ENCODE measurements at regions not wholly inside any gene's neighbourhood (a gene's known extent, or its start where the extent isn't known, plus 50 kb on each side); places are given as distances from the start of the nearest gene placed in this dataset.

DNA sequence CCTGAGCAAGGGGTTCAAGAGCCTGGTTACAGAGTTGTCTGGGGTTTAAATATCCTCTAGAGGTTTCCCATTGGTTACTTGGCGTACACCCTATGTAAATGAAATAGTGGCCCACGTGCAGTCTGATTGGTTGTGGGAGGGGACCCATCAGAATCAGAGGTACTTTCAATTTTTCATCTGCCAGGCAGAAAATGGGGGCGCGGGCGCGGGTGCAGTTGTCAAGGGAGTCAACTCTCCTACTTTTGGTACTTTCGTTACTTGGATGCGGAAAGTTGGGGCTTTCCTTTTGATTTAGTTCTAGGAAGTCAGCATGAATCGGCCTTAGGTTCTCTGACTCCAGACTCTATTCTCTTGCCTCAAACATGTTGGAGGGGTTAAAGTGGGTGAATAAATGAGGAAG is 83.2 kb downstream of the DNAJB9 start:
- in situ Hi-C loops (cut with MboI; ENCODE audit: low sequenced_read_pairs) (no loop called here), dilution Hi-C loops (cut with HindIII; ENCODE audit: low sequenced_read_pairs, unreplicated experiment) (no loop called here), intact Hi-C loops (cut with micrococcal nuclease) (no loop called here)
- H2AK5ac ChIP-seq (ENCODE audit: low read depth, low read length) = no peak overlapping the region
- H4K91ac ChIP-seq (ENCODE audit: insufficient read depth, low read depth, low read length) = no peak overlapping the region
- H3K9ac ChIP-seq (ENCODE audit: low read depth, low read length) = no peak overlapping the region
- no peak overlapping the region for H4K5ac ChIP-seq (ENCODE audit: low read depth, low read length)
- no peaks in the 10 kb centered on the region for H3K36me3 ChIP-seq (ENCODE audit: control insufficient read depth, insufficient read depth, low read length)
- no peak overlapping the region for H3K56ac ChIP-seq (ENCODE audit: extremely low read depth, insufficient read depth, low read length)
- H2BK20ac ChIP-seq (ENCODE audit: low read depth, low read length) = no peak overlapping the region
- DNase-seq (no peak), ATAC-seq (ENCODE audit: low read depth) (no peak)
- H2AK9ac ChIP-seq (replicated peaks; ENCODE audit: low read depth, low read length, poor library complexity) = no peak overlapping the region
- no peak overlapping the region for H2BK15ac ChIP-seq (ENCODE audit: low read depth, low read length)
- no peak overlapping the region for H3K18ac ChIP-seq (ENCODE audit: low read depth, low read length)
- H3K4me2 ChIP-seq (ENCODE audit: low read depth, low read length) = no peak overlapping the region
- no peak overlapping the region for H3K27ac ChIP-seq (ENCODE audit: insufficient read depth, low read length)
- no peaks in the 10 kb centered on the region for H4K20me1 ChIP-seq (ENCODE audit: insufficient read depth, low read length)
- no peak overlapping the region for H2BK120ac ChIP-seq (ENCODE audit: low read depth, low read length)
- no peaks in the 10 kb centered on the region for H3K4me1 ChIP-seq (ENCODE audit: control insufficient read depth, insufficient read depth, low read length)
- TF ChIP-seq USF2 (IDR thresholded peaks at IDR 0.05; ENCODE audit: low read depth, low read length) = no peak
- TF ChIP-seq, protein P1, sequence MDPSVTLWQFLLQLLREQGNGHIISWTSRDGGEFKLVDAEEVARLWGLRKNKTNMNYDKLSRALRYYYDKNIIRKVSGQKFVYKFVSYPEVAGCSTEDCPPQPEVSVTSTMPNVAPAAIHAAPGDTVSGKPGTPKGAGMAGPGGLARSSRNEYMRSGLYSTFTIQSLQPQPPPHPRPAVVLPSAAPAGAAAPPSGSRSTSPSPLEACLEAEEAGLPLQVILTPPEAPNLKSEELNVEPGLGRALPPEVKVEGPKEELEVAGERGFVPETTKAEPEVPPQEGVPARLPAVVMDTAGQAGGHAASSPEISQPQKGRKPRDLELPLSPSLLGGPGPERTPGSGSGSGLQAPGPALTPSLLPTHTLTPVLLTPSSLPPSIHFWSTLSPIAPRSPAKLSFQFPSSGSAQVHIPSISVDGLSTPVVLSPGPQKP (IDR thresholded peaks at IDR 0.05; ENCODE audit: borderline replicate concordance, low read depth, low read length) = no peak
- TF ChIP-seq FOS (IDR thresholded peaks at IDR 0.05; ENCODE audit: low read depth, low read length) = no peak
- no peak for TF ChIP-seq MAZ (IDR thresholded peaks at IDR 0.05; ENCODE audit: borderline replicate concordance, low read depth, low read length)
- TF ChIP-seq CHD1 (IDR thresholded peaks at IDR 0.05; ENCODE audit: low read depth, low read length) = no peak
- TF ChIP-seq NFE2L2 (IDR thresholded peaks at IDR 0.05; ENCODE audit: low read depth, low read length) = no peak
- TF ChIP-seq RAD21 (IDR thresholded peaks at IDR 0.05; ENCODE audit: low read length) = no peak
- TF ChIP-seq RCOR1 (IDR thresholded peaks at IDR 0.05; ENCODE audit: insufficient replicate concordance, low read length) = no peak
- TF ChIP-seq RFX5 (IDR thresholded peaks at IDR 0.05; ENCODE audit: low read depth, low read length) = no peak
- no peak for TF ChIP-seq CTCF (conservative IDR thresholded peaks at IDR 0.05; ENCODE audit: low read depth, low read length)
- TF ChIP-seq SMC3 (IDR thresholded peaks at IDR 0.05; ENCODE audit: low read depth, low read length) = no peak
- no peak for TF ChIP-seq POLR2A (IDR thresholded peaks at IDR 0.05; ENCODE audit: low read depth, low read length)
- no peak for TF ChIP-seq MXI1 (IDR thresholded peaks at IDR 0.05; ENCODE audit: borderline replicate concordance, low read depth, low read length)
- no peak for TF ChIP-seq MAFK (IDR thresholded peaks at IDR 0.05; ENCODE audit: low read depth, low read length)
- TF ChIP-seq BHLHE40 (IDR thresholded peaks at IDR 0.05; ENCODE audit: low read depth, low read length) = no peak
- H3K79me1 ChIP-seq (ENCODE audit: low read depth in 1 of 2, low read length in 2 of 2) = no peaks in the 10 kb centered on the region
- POLR2A ChIA-PET (ENCODE audit: unreplicated experiment) = no interaction called here
- H3K4ac ChIP-seq (ENCODE audit: low read depth, low read length) = no peak overlapping the region
- H4K8ac ChIP-seq (ENCODE audit: low read depth in 2 of 2, low read length in 2 of 2) = no peak overlapping the region
- no peak overlapping the region for H2BK5ac ChIP-seq (ENCODE audit: low read depth, low read length, poor library complexity, severe bottlenecking)
- H3K9me1 ChIP-seq (ENCODE audit: insufficient read depth, low read length) = no peaks in the 10 kb centered on the region
- H2AFZ ChIP-seq (replicated peaks; ENCODE audit: low read length, poor library complexity) = no peak overlapping the region
- no TSS peak for BruUV-seq (replicated peaks)
- WGBS, 2 experiments (ENCODE audit: extremely low coverage in 2 of 2, insufficient read length in 1 of 2) = 90% methylated on average over 2 of the region's 9 CpGs; no CpG with 5 or more reads in 1 of the 2 experiments
- no peaks in the 10 kb centered on the region for H3K27me3 ChIP-seq (ENCODE audit: control insufficient read depth, insufficient read depth, low read length)
- H3K14ac ChIP-seq (replicated peaks; ENCODE audit: low read depth, low read length) = no peak overlapping the region
- no peaks in the 10 kb centered on the region for H3K9me3 ChIP-seq (ENCODE audit: control insufficient read depth, insufficient read depth, low read length)
- no peak overlapping the region for H3K23ac ChIP-seq (ENCODE audit: low read depth, low read length)
- H3K4me3 ChIP-seq (ENCODE audit: insufficient read depth, low read depth, low read length) = no peak overlapping the region
- CTCF ChIA-PET = no interaction called here
